PC-3 (cell line): ENCODE measurements at regions not wholly inside any gene's neighbourhood (a gene's known extent, or its start where the extent isn't known, plus 50 kb on each side); places are given as distances from the start of the nearest gene placed in this dataset.

ENCODE experiments used
- ATAC-seq: fragments of 200-7000 bp; cut with Tn5 transposase; 2 replicates; pipeline ENCODE4 v1.9.1; 2020; ENCODE audit warnings: mild to moderate bottlenecking, moderate library complexity
- BruUV-seq: library from RNA; stranded (reverse); fragments of 400-500 nt; replicated peaks from 2 replicates; lab custom pipeline; 2021; lab: Mats Ljungman, UMichigan
- CTCF ChIA-PET: fragments of 300-600 bp; sonication (Branson Sonifier 250); formaldehyde crosslinking; loops from one replicate; lab custom pipeline; 2022; ENCODE audit warnings: antibody characterized with exemption; lab: Charles Lee
- POLR2A ChIA-PET: fragments of 300-600 bp; sonication (Branson Sonifier 250); formaldehyde crosslinking; loops from one replicate; lab custom pipeline; 2022; ENCODE audit warnings: antibody characterized with exemption; ENCODE audit not compliant: unreplicated experiment; lab: Charles Lee
- DNase-seq: peaks from one replicate; pipeline ENCODE4 v3.0.0-alpha.2; 2015
- H2AFZ ChIP-seq: fragments of 300-600 bp; sonication (generic); 2 replicates; pipeline ENCODE4 v1.6.0; 2016; ENCODE audit warnings: antibody characterized with exemption, low read length
- H3F3A ChIP-seq: fragments of 300-600 bp; sonication (generic); one replicate; pipeline ENCODE4 v1.6.0; 2017; ENCODE audit warnings: antibody characterized with exemption, low read length, control low read depth, mild to moderate bottlenecking; ENCODE audit not compliant: unreplicated experiment
- H3K27ac ChIP-seq: fragments of 300-600 bp; sonication (generic); 2 replicates; pipeline ENCODE4 v1.5.1; 2016; ENCODE audit warnings: mild to moderate bottlenecking, low read length
- H3K27me3 ChIP-seq: fragments of 300-600 bp; sonication (generic); 2 replicates; pipeline ENCODE4 v1.6.1; 2016; ENCODE audit warnings: low read length, mixed read lengths
- H3K36me3 ChIP-seq: fragments of 300-600 bp; sonication (generic); 2 replicates; pipeline ENCODE4 v1.6.1; 2016; ENCODE audit warnings: low read depth, mixed run types, low read length, mixed read lengths
- H3K4me1 ChIP-seq: fragments of 300-600 bp; sonication (generic); 2 replicates; pipeline ENCODE4 v1.5.1; 2016; ENCODE audit warnings: low read length; ENCODE audit not compliant: insufficient read depth
- H3K4me2 ChIP-seq: fragments of 300-600 bp; sonication (generic); 2 replicates; pipeline ENCODE4 v1.6.0; 2016; ENCODE audit warnings: low read length
- H3K4me3 ChIP-seq: fragments of 300-600 bp; sonication (generic); 2 replicates; pipeline ENCODE4 v1.5.1; 2016; ENCODE audit warnings: mild to moderate bottlenecking, low read length, mixed read lengths
- H3K79me2 ChIP-seq: fragments of 300-600 bp; sonication (generic); 2 replicates; pipeline ENCODE4 v1.6.1; 2017; ENCODE audit warnings: low read length, mixed read lengths
- H3K9ac ChIP-seq: fragments of 300-600 bp; sonication (generic); 2 replicates; pipeline ENCODE4 v1.6.0; 2016; ENCODE audit warnings: mild to moderate bottlenecking, low read length
- H3K9me2 ChIP-seq: fragments of 300-600 bp; sonication (generic); replicated peaks from 2 replicates; pipeline ENCODE4 v1.6.1; 2016; ENCODE audit warnings: mixed run types, low read length, mixed read lengths
- H3K9me3 ChIP-seq: fragments of 300-600 bp; sonication (generic); 2 replicates; pipeline ENCODE4 v1.6.1; 2016; ENCODE audit warnings: low read length, mixed read lengths
- H4K20me1 ChIP-seq: fragments of 300-600 bp; sonication (generic); 2 replicates; pipeline ENCODE4 v1.6.1; 2016; ENCODE audit warnings: low read length, mixed read lengths
- CTCF ChIP-seq: fragments of 300-600 bp; sonication (generic); conservative IDR thresholded peaks from 2 replicates; pipeline ENCODE4 v1.5.1; 2017; ENCODE audit warnings: antibody characterized with exemption, low read depth, mild to moderate bottlenecking, low read length
- EZH2 ChIP-seq: fragments of 300-600 bp; sonication (generic); IDR thresholded peaks from one replicate; pipeline ENCODE4 v1.6.1; 2017; ENCODE audit warnings: antibody characterized with exemption, mild to moderate bottlenecking, low read length; ENCODE audit not compliant: unreplicated experiment
- EZH2phosphoT487 ChIP-seq: fragments of 300-600 bp; sonication (generic); IDR thresholded peaks from 2 replicates; pipeline ENCODE4 v1.6.1; 2018; ENCODE audit warnings: mild to moderate bottlenecking, antibody characterized with exemption, low read length, borderline replicate concordance
- intact Hi-C: fragments of 100-400 bp; cut with micrococcal nuclease; formaldehyde crosslinking; loops from 2 replicates; pipeline ENCODE4 v1.9.0; 2023

- peak overlapping the region; percentile 55 for H3K4me3 ChIP-seq
- no peaks in the 10 kb centered on the region for H3F3A ChIP-seq
- no peaks in the 10 kb centered on the region for H3K79me2 ChIP-seq
- DNase-seq (peak; percentile 66), ATAC-seq (peak; percentile 54)
- ChIA-PET POLR2A (no interaction called here), CTCF (interaction anchor here (0.6 kb wide), 1 partner anchor 154 kb away, joined by 6 read pairs; no protein-coding TSS in a partner anchor)
- H3K9me3 ChIP-seq = no peaks in the 10 kb centered on the region
- H2AFZ ChIP-seq = peak overlapping the region; percentile 82
- TF ChIP-seq CTCF = peak; percentile 38; the same call in 1 of the 2 replicates
- no peak for TF ChIP-seq EZH2phosphoT487
- TF ChIP-seq EZH2 = no peak
- H3K27ac ChIP-seq = peak overlapping the region; percentile 62
- H4K20me1 ChIP-seq = no peaks in the 10 kb centered on the region
- H3K27me3 ChIP-seq = no peaks in the 10 kb centered on the region
- H3K4me2 ChIP-seq = peak overlapping the region; percentile 76
- H3K9ac ChIP-seq = no peak overlapping the region
- intact Hi-C loops = no loop called here
- no TSS peak for BruUV-seq
- H3K4me1 ChIP-seq = peaks cover 15% of the 10 kb centered on the region
- H3K9me2 ChIP-seq = no peaks in the 10 kb centered on the region
- no peaks in the 10 kb centered on the region for H3K36me3 ChIP-seq
Observed at GRCh38 chr5:104062621-104063377, 500.2 kb upstream of the NUDT12 start.

GRCh38 chr5:104061707-104062106, 499.1 kb upstream of the NUDT12 start:
- POLR2A ChIA-PET = no interaction called here
- Histone ChIP-seq H3K4me2 (no peak overlapping the region), H2AFZ (peak overlapping the region; percentile 82; the same call in 1 of the 2 replicates), H3K36me3 (no peaks in the 10 kb centered on the region), H3F3A (no peaks in the 10 kb centered on the region), H3K9ac (no peak overlapping the region), H3K9me2 (no peaks in the 10 kb centered on the region), H3K4me1 (peaks cover 15% of the 10 kb centered on the region), H3K79me2 (no peaks in the 10 kb centered on the region), H3K9me3 (no peaks in the 10 kb centered on the region), H3K4me3 (no peak overlapping the region), H4K20me1 (no peaks in the 10 kb centered on the region), H3K27me3 (no peaks in the 10 kb centered on the region), H3K27ac (0 out of 2 replicates have a peak overlapping the region, but pooled peaks have one; percentile 62)
- no TSS peak for BruUV-seq
- DNase-seq (no peak), ATAC-seq (no peak)
- no peak for TF ChIP-seq EZH2
- no peak for TF ChIP-seq CTCF
- no peak for TF ChIP-seq EZH2phosphoT487
- CTCF ChIA-PET = no interaction called here
- intact Hi-C loops = no loop called here

- no peaks in the 10 kb centered on the region for H4K20me1 ChIP-seq
- ATAC-seq = no peak
- no peaks in the 10 kb centered on the region for H3F3A ChIP-seq
- no peaks in the 10 kb centered on the region for H3K9me3 ChIP-seq
- ChIA-PET POLR2A (no interaction called here), CTCF (no interaction called here)
- no peaks in the 10 kb centered on the region for H3K9me2 ChIP-seq
- no peak overlapping the region for H3K4me2 ChIP-seq
- BruUV-seq = no TSS peak
- intact Hi-C loops = no loop called here
- H3K27me3 ChIP-seq = no peaks in the 10 kb centered on the region
- H3K4me1 ChIP-seq = no peaks in the 10 kb centered on the region
- no peak overlapping the region for H2AFZ ChIP-seq
- TF ChIP-seq EZH2phosphoT487 (no peak), CTCF (no peak), EZH2 (no peak)
- H3K79me2 ChIP-seq = no peaks in the 10 kb centered on the region
- no peak overlapping the region for H3K4me3 ChIP-seq
- no peak overlapping the region for H3K27ac ChIP-seq
- H3K9ac ChIP-seq = no peak overlapping the region
- no peaks in the 10 kb centered on the region for H3K36me3 ChIP-seq
- DNase-seq = no peak
Observed at GRCh38 chr5:104053353-104053649, 490.7 kb upstream of the NUDT12 start.
